A549 (cell line): ENCODE measurements at regions not wholly inside any gene's neighbourhood (a gene's known extent, or its start where the extent isn't known, plus 50 kb on each side); places are given as distances from the start of the nearest gene placed in this dataset.
"Not testable (repeated sequence)": the region's sequence is repeated elsewhere in the genome, so short reads cannot be mapped to it uniquely, and the experiment has no call there.

ENCODE experiments used
- ATAC-seq, 2 experiments: fragments of 200-7000 bp in 1 of 2; fragments of >200 bp in 1 of 2; cut with Nextera tagmentation in 1 of 2; cut with Tn5 transposase in 1 of 2; 3 replicates each; pipeline versions ENCODE4 v1.8.0 to v1.9.1; 2018 to 2020; ENCODE audit warnings: mild to moderate bottlenecking in 1 of 2, moderate library complexity in 1 of 2
- CTCF ChIA-PET: fragments of 300-600 bp; sonication (Branson Sonifier 250); formaldehyde crosslinking; extraction: SDS; loops from one replicate; lab custom pipeline; 2021; ENCODE audit warnings: antibody characterized with exemption, inconsistent platforms; lab: Yijun Ruan, JAX
- POLR2A ChIA-PET: fragments of 350-600 bp; formaldehyde crosslinking; extraction: SDS; loops from one replicate; lab custom pipeline; 2021; ENCODE audit warnings: antibody characterized with exemption, inconsistent platforms; lab: Yijun Ruan, JAX
- DNase-seq, 2 experiments: peaks; one replicate each; pipeline versions ENCODE4 v3.0.0 to v3.0.0-alpha.2; 2011 to 2016; ENCODE audit warnings: low read depth in 1 of 2, low spot score in 1 of 2
- FAIRE-seq: peaks from 2 replicates; lab custom pipeline; 2011; peaks lifted over from hg19 to GRCh38; lab: Jason Lieb, UNC
- H3K27ac ChIP-seq, 2 experiments: fragments of >200 bp; sonication (Bioruptor Twin); formaldehyde crosslinking; 3 replicates each; pipeline ENCODE4 v1.5.1; 2016 to 2017
- H3K4me1 ChIP-seq: fragments of >200 bp; sonication (Bioruptor Twin); formaldehyde crosslinking; 3 replicates; pipeline ENCODE4 v1.6.1; 2016
- H3K4me2 ChIP-seq: fragments of >200 bp; sonication (Bioruptor Twin); formaldehyde crosslinking; 3 replicates; pipeline ENCODE4 v1.6.1; 2016
- H3K4me3 ChIP-seq: fragments of >200 bp; sonication (Bioruptor Twin); formaldehyde crosslinking; 3 replicates; pipeline ENCODE4 v1.5.1; 2016
- H3K9me3 ChIP-seq: fragments of >200 bp; sonication (Bioruptor Twin); formaldehyde crosslinking; 3 replicates; pipeline ENCODE4 v1.6.1; 2016
- ATOH8 ChIP-seq: fragments of 250-450 bp; sonication (Bioruptor Pico); IDR thresholded peaks from 2 replicates; pipeline ENCODE4 v1.5.0; 2020; ENCODE audit warnings: low read depth, mild to moderate bottlenecking, moderate library complexity
- CEBPB ChIP-seq, 2 experiments: fragments of >200 bp in 1 of 2; sonication (Bioruptor Twin) in 1 of 2; formaldehyde crosslinking in 1 of 2; IDR thresholded peaks; 2 replicates each; pipeline ENCODE4 v1.6.1; 2012 to 2016
- EHF ChIP-seq: fragments of 250-450 bp; sonication (Bioruptor Pico); IDR thresholded peaks from 2 replicates; pipeline ENCODE4 v1.5.0; 2020; ENCODE audit warnings: mild to moderate bottlenecking
- EP300 ChIP-seq, 2 experiments: fragments of >200 bp; sonication (Bioruptor Twin); formaldehyde crosslinking; IDR thresholded peaks; 2 replicates in 1 of 2; 3 replicates in 1 of 2; pipeline ENCODE4 v1.6.1; 2016 to 2017
- FOSB ChIP-seq: fragments of 250-450 bp; sonication (Bioruptor Pico); IDR thresholded peaks from 2 replicates; pipeline ENCODE4 v1.5.0; 2020; ENCODE audit warnings: mild to moderate bottlenecking, moderate library complexity
- FOSL2 ChIP-seq, 2 experiments: fragments of 450-650 bp in 1 of 2; fragments of >200 bp in 1 of 2; sonication (Bioruptor Twin) in 1 of 2; formaldehyde crosslinking; IDR thresholded peaks; 2 replicates each; pipeline versions ENCODE4 v1.5.0 to v1.6.1; 2016 to 2020; ENCODE audit warnings: mild to moderate bottlenecking in 1 of 2, moderate library complexity in 1 of 2
- GATA3 ChIP-seq: IDR thresholded peaks from 2 replicates; pipeline ENCODE4 v1.6.1; 2012; ENCODE audit warnings: borderline replicate concordance
- HEYL ChIP-seq: fragments of 250-450 bp; sonication (Bioruptor Pico); IDR thresholded peaks from 2 replicates; pipeline ENCODE4 v1.8.0; 2021; ENCODE audit warnings: mild to moderate bottlenecking, moderate library complexity
- HMGXB4 ChIP-seq: fragments of 250-450 bp; sonication (Bioruptor Pico); IDR thresholded peaks from 2 replicates; pipeline ENCODE4 v1.5.0; 2021; ENCODE audit warnings: mild to moderate bottlenecking, moderate library complexity, borderline replicate concordance
- HOXA7 ChIP-seq: fragments of 250-450 bp; sonication (Bioruptor Pico); IDR thresholded peaks from 2 replicates; pipeline ENCODE4 v1.5.0; 2020; ENCODE audit warnings: mild to moderate bottlenecking, moderate library complexity
- HOXB5 ChIP-seq: fragments of 250-450 bp; sonication (Bioruptor Pico); IDR thresholded peaks from 2 replicates; pipeline ENCODE4 v1.5.0; 2020; ENCODE audit warnings: mild to moderate bottlenecking, moderate library complexity
- JUN ChIP-seq, 2 experiments: fragments of >200 bp; sonication (Bioruptor Twin); formaldehyde crosslinking; IDR thresholded peaks; 2 replicates in 1 of 2; 3 replicates in 1 of 2; pipeline ENCODE4 v1.6.1; 2016 to 2017
- MAX ChIP-seq: IDR thresholded peaks from 2 replicates; pipeline ENCODE4 v1.6.1; 2012
- RAD21 ChIP-seq, 2 experiments: fragments of >200 bp in 1 of 2; sonication (Bioruptor Twin) in 1 of 2; formaldehyde crosslinking in 1 of 2; IDR thresholded peaks in 1 of 2; conservative IDR thresholded peaks in 1 of 2; 2 replicates in 1 of 2; 3 replicates in 1 of 2; pipeline ENCODE4 v1.6.1; 2012 to 2018; ENCODE audit warnings: inconsistent platforms in 1 of 2
- RARB ChIP-seq: fragments of 250-450 bp; sonication (Bioruptor Pico); IDR thresholded peaks from 2 replicates; pipeline ENCODE4 v1.8.0; 2021; ENCODE audit warnings: mild to moderate bottlenecking, moderate library complexity
- ZNF302 ChIP-seq: fragments of 250-450 bp; sonication (Bioruptor Pico); IDR thresholded peaks from 2 replicates; pipeline ENCODE4 v1.9.0; 2021; ENCODE audit warnings: inconsistent platforms, mild to moderate bottlenecking, moderate library complexity
- ZSCAN20 ChIP-seq: fragments of 250-450 bp; sonication (Bioruptor Pico); IDR thresholded peaks from 2 replicates; pipeline ENCODE4 v1.8.0; 2022; ENCODE audit warnings: mild to moderate bottlenecking, moderate library complexity
- WGBS: methylation state at CpG from one replicate; pipeline ENCODE4 v1.1.6; 2017; ENCODE audit errors: missing lambda C conversion rate; 5-methylcytosine and 5-hydroxymethylcytosine counted together

- H3K9me3 ChIP-seq, DNase-seq, POLR2A ChIA-PET, CTCF ChIA-PET, ATAC-seq: not testable (repeated sequence)
- peak overlapping the region; percentile 95 to 98 for H3K27ac ChIP-seq
- H3K4me2 ChIP-seq = peak overlapping the region; percentile 79
- 0% methylated on average over 4 of the region's 4 CpGs for WGBS
- H3K4me1 ChIP-seq = peaks cover 34% of the 10 kb centered on the region
- peak overlapping the region; percentile 66 for H3K4me3 ChIP-seq
- TF ChIP-seq RARB (CRISPR knock-in tag) (0 out of 2 replicates have a peak, but pooled peaks have one; percentile 6), JUN (IDR thresholded peaks at IDR 0.05) (0 out of 5 replicates have a peak, but pooled peaks of 1 of the 2 experiments have one; percentile 10)
- TF ChIP-seq, all 56 proteins: peak for 2; not testable (repeated sequence) for 54
- FAIRE-seq = not testable (repeated sequence)
Measured at GRCh38 chr13:109269381-109269780, 517.0 kb downstream of the IRS2 start.

GRCh38 chr13:109268492-109268891 lies 517.9 kb downstream of the IRS2 start:
- ATAC-seq, H3K9me3 ChIP-seq, DNase-seq, FAIRE-seq, CTCF ChIA-PET, POLR2A ChIA-PET: not testable (repeated sequence)
- TF ChIP-seq RARB (CRISPR knock-in tag) = 0 out of 2 replicates have a peak, but pooled peaks have one; percentile 40
- Histone ChIP-seq H3K4me1 (peaks cover 34% of the 10 kb centered on the region), H3K4me3 (peak overlapping the region; percentile 66), H3K27ac (peak overlapping the region; percentile 95 to 98), H3K4me2 (peak overlapping the region; percentile 79)
- WGBS = 0% methylated on average over 3 of the region's 3 CpGs

- Histone ChIP-seq H3K4me2 (peak overlapping the region; percentile 79), H3K27ac (peak overlapping the region; percentile 95 to 98), H3K4me3 (peak overlapping the region; percentile 66), H3K4me1 (peaks cover 28% of the 10 kb centered on the region)
- DNase-seq, H3K9me3 ChIP-seq, ATAC-seq, POLR2A ChIA-PET, FAIRE-seq, CTCF ChIA-PET: not testable (repeated sequence)
- 0% methylated on average over 1 of the region's 4 CpGs for WGBS
Measured at GRCh38 chr13:109267400-109267799, 519.0 kb downstream of the IRS2 start.

GRCh38 chr13:109265438-109265742 lies 521.0 kb downstream of the IRS2 start:
- Histone ChIP-seq H3K4me1 (peaks cover 24% of the 10 kb centered on the region), H3K27ac (peak overlapping the region; percentile 98), H3K4me3 (peak overlapping the region; percentile 95), H3K4me2 (peak overlapping the region; percentile 58; the same call in 2 of the 3 replicates)
- WGBS = 0% methylated on average over 8 of the region's 8 CpGs
- peak in 1 of 2 experiments; percentile 72; a peak in 3 of 5 replicates for TF ChIP-seq JUN (IDR thresholded peaks at IDR 0.05)
- peak; percentile 20; the same call in 1 of the 2 replicates for TF ChIP-seq FOSB (CRISPR knock-in tag)
- TF ChIP-seq RAD21 (conservative IDR thresholded peaks at IDR 0.05 in 1 of 2, IDR thresholded peaks at IDR 0.05 in 1 of 2) = 0 out of 5 replicates have a peak, but pooled peaks of 1 of the 2 experiments have one; percentile 1
- TF ChIP-seq MAX = 0 out of 2 replicates have a peak, but pooled peaks have one; percentile 12
- peak; percentile 7; the same call in 1 of the 2 replicates for TF ChIP-seq GATA3
- not testable (repeated sequence) for FAIRE-seq, H3K9me3 ChIP-seq
- ChIA-PET POLR2A (interaction anchor here (0.6 to 1.5 kb wide), 2 partner anchors 8 to 13 kb away, joined by 3 to 5 read pairs; no protein-coding TSS in a partner anchor), CTCF (interaction anchor here (1.1 kb wide), 1 partner anchor 106 kb away, joined by 3 read pairs; no protein-coding TSS in a partner anchor)
- ATAC-seq = peak; percentile 42 to 66; a peak in 3 of 6 replicates
- peak in 1 of 2 experiments; percentile 67 for DNase-seq

GRCh38 chr13:109264603-109265437 lies 521.6 kb downstream of the IRS2 start:
- not testable (repeated sequence) for FAIRE-seq; H3K9me3 ChIP-seq; TF ChIP-seq FOSL2 (IDR thresholded peaks at IDR 0.05)
- ChIA-PET POLR2A (interaction anchor here (0.6 to 1.5 kb wide), 3 partner anchors 8 to 522 kb away, joined by 3 to 6 read pairs (median 5); partner anchors contain the start of gene IRS2), CTCF (interaction anchor here (0.7 to 1.2 kb wide), 3 partner anchors 106 to 304 kb away, joined by 3 read pairs; no protein-coding TSS in a partner anchor)
- H3K27ac ChIP-seq = peak overlapping the region; percentile 98
- peaks cover 25% of the 10 kb centered on the region for H3K4me1 ChIP-seq
- peak overlapping the region; percentile 95 for H3K4me3 ChIP-seq
- ATAC-seq = peak; percentile 90 to 99
- WGBS = 7% methylated on average over 11 of the region's 14 CpGs
- peak in 1 of 2 experiments; percentile 77 for DNase-seq
- H3K4me2 ChIP-seq = peak overlapping the region; percentile 87
- TF ChIP-seq RAD21 (conservative IDR thresholded peaks at IDR 0.05 in 1 of 2, IDR thresholded peaks at IDR 0.05 in 1 of 2) = 0 out of 5 replicates have a peak, but pooled peaks of 1 of the 2 experiments have one; percentile 1
- TF ChIP-seq EP300 (IDR thresholded peaks at IDR 0.05) = peak in 1 of 2 experiments; percentile 52; a peak in 2 of 5 replicates
- 0 out of 4 replicates have a peak, but pooled peaks of 1 of the 2 experiments have one; percentile 20 for TF ChIP-seq CEBPB (IDR thresholded peaks at IDR 0.05)
- TF ChIP-seq GATA3 = peak; percentile 65; the same call in 1 of the 2 replicates
- TF ChIP-seq HMGXB4 (CRISPR knock-in tag) = peak; percentile 47; the same call in 1 of the 2 replicates
- peak; percentile 36; the same call in 1 of the 2 replicates for TF ChIP-seq FOSL2 (CRISPR knock-in tag; IDR thresholded peaks at IDR 0.05)
- peak; percentile 95 for TF ChIP-seq EHF
- peak; percentile 94 for TF ChIP-seq ATOH8 (CRISPR knock-in tag)
- peak; percentile 59 to 69; a peak in 3 of 5 replicates for TF ChIP-seq JUN (IDR thresholded peaks at IDR 0.05)
- TF ChIP-seq FOSB (CRISPR knock-in tag) = peak; percentile 86
- 0 out of 2 replicates have a peak, but pooled peaks have one; percentile 13 for TF ChIP-seq MAX
- TF ChIP-seq HOXA7 (CRISPR knock-in tag) = peak; percentile 89; the same call in 1 of the 2 replicates
- TF ChIP-seq HOXB5 (CRISPR knock-in tag) = peak; percentile 96
- peak; percentile 96 for TF ChIP-seq ZSCAN20 (CRISPR knock-in tag)
- peak; percentile 91 for TF ChIP-seq ZNF302 (CRISPR knock-in tag)
- peak; percentile 98 for TF ChIP-seq HEYL (CRISPR knock-in tag)
